HG03045 (cell line): ENCODE measurements at regions not wholly inside any gene's neighbourhood (a gene's known extent, or its start where the extent isn't known, plus 50 kb on each side); places are given as distances from the start of the nearest gene placed in this dataset.
A peak's percentile ranks its signal among the peaks of the same experiment; 100 is the strongest.

Experiments used
- ATAC-seq: cut with Tn5 transposase; IDR thresholded peaks from one replicate; pipeline ENCODE4 v1.9.1; 2021; ENCODE audit warnings: mild to moderate bottlenecking, moderate library complexity; ENCODE audit not compliant: unreplicated experiment

- ATAC-seq = no peak
Observed at GRCh38 chr9:108526518-108526917, 329.3 kb downstream of the ACTL7B start.

GRCh38 chr9:108525186-108525585 lies 330.6 kb downstream of the ACTL7B start:
- no peak for ATAC-seq

- no peak for ATAC-seq
Observed at GRCh38 chr9:108521063-108521590, 334.7 kb downstream of the ACTL7B start.

- ATAC-seq = no peak
Observed at GRCh38 chr9:108519437-108519836, 336.3 kb downstream of the ACTL7B start.

GRCh38 chr9:108517651-108518365 lies 338.0 kb downstream of the ACTL7B start:
- ATAC-seq = no peak

- no peak for ATAC-seq
Observed at GRCh38 chr9:108516391-108516790, 339.4 kb downstream of the ACTL7B start.

- ATAC-seq = no peak
Observed at GRCh38 chr9:108515856-108516255, 339.9 kb downstream of the ACTL7B start.

GRCh38 chr9:108512426-108513173 lies 343.2 kb downstream of the ACTL7B start:
- no peak for ATAC-seq

- no peak for ATAC-seq
Observed at GRCh38 chr9:108511307-108511706, 344.5 kb downstream of the ACTL7B start.

- no peak for ATAC-seq
Observed at GRCh38 chr9:108496846-108497245, 358.9 kb downstream of the ACTL7B start.

- ATAC-seq = no peak
Observed at GRCh38 chr9:108489567-108489966, 366.2 kb downstream of the ACTL7B start.

GRCh38 chr9:108486831-108487230 lies 369.0 kb downstream of the ACTL7B start:
- no peak for ATAC-seq

GRCh38 chr9:108484468-108484867 lies 371.3 kb downstream of the ACTL7B start:
- ATAC-seq = no peak

- ATAC-seq = no peak
Observed at GRCh38 chr9:108483676-108484075, 372.1 kb downstream of the ACTL7B start.

- no peak for ATAC-seq
Observed at GRCh38 chr9:108479989-108480652, 375.7 kb downstream of the ACTL7B start.

GRCh38 chr9:108478431-108479332 lies 377.1 kb downstream of the ACTL7B start:
- ATAC-seq = peak; percentile 83

- no peak for ATAC-seq
Observed at GRCh38 chr9:108477529-108478006, 378.2 kb downstream of the ACTL7B start.

GRCh38 chr9:108476574-108476973 lies 379.2 kb downstream of the ACTL7B start:
- no peak for ATAC-seq

- no peak for ATAC-seq
Observed at GRCh38 chr9:108475813-108476212, 380.0 kb downstream of the ACTL7B start.

GRCh38 chr9:108474356-108474755 lies 381.4 kb downstream of the ACTL7B start:
- ATAC-seq = no peak
